ENCODE measurements at regions not wholly inside any gene's neighbourhood (a gene's known extent, or its start where the extent isn't known, plus 50 kb on each side); places are given as distances from the start of the nearest gene placed in this dataset.
"Not testable (repeated sequence)": the region's sequence is repeated elsewhere in the genome, so short reads cannot be mapped to it uniquely, and the experiment has no call there.

DNA sequence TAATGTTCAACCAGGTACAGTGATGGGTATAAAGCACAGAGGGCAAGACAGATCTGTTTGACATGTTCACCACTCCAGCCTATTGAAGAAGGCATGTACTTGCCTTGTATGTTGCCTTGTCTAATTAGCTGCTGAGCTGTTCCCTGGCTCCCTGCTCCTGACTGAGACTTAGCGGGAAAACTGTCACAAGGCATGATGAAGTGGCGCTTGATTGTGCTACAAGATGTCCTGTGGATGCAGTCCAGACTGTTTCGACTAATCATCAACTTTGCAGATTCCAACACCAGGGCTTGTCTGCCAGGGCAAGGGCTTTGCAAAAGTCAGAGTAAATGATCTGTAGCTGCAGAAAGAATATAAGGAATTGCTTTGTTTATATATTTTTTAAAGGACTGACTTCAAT, 136.2 kb upstream of the NRBF2 start:
- Histone ChIP-seq H3K36me3 (ENCODE audit: insufficient read depth, low read depth, low read length) (no peaks in the 10 kb centered on the region), H3K4me3 (ENCODE audit: low read length) (no peak overlapping the region), H3K27ac (ENCODE audit: low read length) (no peak overlapping the region), H3K9me3 (ENCODE audit: insufficient read depth, low read depth, low read length) (no peaks in the 10 kb centered on the region), H3K27me3 (ENCODE audit: insufficient read depth, low read length) (no peaks in the 10 kb centered on the region), H3K4me1 (ENCODE audit: insufficient read depth, low read length) (no peaks in the 10 kb centered on the region), H3K9ac (ENCODE audit: low read depth, low read length) (no peak overlapping the region)

DNA sequence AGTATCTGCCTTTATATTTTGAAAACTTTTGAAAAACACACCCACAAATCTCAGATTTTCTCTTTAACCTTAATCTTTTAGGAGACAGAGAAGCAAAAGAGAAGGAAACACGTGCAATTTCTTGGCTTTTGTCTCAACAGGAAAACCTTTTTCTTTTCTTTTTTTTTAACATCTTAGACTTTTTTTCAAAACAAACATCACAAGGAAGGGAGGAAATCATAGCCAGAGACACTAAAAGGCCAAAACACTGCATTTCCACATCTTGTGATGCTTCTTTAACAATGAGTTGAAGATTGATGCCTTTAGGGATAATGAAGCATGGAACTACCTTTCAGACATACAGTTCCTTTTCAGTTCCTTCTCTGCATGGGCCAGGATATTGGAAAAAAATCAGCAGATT, 136.6 kb upstream of the NRBF2 start:
- H3K36me3 ChIP-seq (ENCODE audit: insufficient read depth, low read depth, low read length): no peaks in the 10 kb centered on the region
- H3K4me1 ChIP-seq (ENCODE audit: insufficient read depth, low read length): no peaks in the 10 kb centered on the region
- no peaks in the 10 kb centered on the region for H3K9me3 ChIP-seq (ENCODE audit: insufficient read depth, low read depth, low read length)
- H3K9ac ChIP-seq (ENCODE audit: low read depth, low read length): no peak overlapping the region
- H3K4me3 ChIP-seq (ENCODE audit: low read length): no peak overlapping the region
- no peak overlapping the region for H3K27ac ChIP-seq (ENCODE audit: low read length)
- no peaks in the 10 kb centered on the region for H3K27me3 ChIP-seq (ENCODE audit: insufficient read depth, low read length)

DNA sequence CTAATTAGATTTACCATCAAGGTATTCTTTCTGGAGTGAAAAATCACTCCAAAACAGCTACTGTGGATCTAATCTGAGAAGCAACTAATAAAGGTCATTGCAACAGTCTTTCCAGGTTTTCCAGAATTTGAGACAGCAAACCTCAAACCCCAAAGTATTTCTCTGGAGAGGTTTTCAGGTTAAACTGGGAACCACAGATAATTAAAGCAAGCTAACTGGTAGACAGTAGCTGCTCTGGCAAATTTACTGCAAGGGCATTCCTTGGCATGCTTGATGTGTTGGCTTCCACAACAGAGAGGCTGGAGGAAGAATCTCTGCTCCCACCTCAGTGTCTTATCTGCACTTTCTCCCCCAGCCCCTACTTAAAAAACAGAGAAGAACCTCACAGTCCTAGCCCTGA, 140.0 kb upstream of the NRBF2 start:
- no peaks in the 10 kb centered on the region for H3K27me3 ChIP-seq (ENCODE audit: insufficient read depth, low read length)

DNA sequence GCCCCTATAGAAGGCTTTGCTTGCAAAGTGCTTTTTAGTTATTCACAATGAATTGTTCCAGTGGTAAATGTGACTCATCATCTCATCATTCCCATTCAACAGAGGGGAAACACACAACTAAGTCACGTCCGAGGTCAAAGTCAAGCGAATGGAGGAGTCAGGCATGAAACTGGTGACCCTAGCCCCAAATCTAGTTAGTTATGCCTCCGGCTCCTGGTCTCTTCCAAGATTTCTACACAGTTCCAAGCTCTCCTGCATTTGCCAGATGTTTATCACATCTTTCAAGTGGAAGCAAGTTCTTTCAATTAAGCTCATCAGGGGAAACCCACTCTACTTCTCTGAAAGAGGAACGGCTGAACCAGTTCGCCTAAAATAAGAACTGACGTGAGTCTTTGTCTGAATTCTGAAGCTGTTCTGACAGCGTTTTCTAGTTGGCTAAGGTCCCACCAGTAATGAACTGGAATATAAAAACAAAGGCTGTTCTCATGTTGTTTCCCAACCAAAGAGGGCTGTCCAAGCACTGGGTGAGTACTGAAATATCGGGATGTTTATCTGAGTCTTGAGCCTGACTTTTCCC, 140.9 kb upstream of the NRBF2 start:
- Histone ChIP-seq H3K9me3 (ENCODE audit: insufficient read depth, low read depth, low read length) (no peaks in the 10 kb centered on the region), H3K27ac (ENCODE audit: low read length) (no peak overlapping the region), H3K9ac (ENCODE audit: low read depth, low read length) (no peak overlapping the region), H3K36me3 (ENCODE audit: insufficient read depth, low read depth, low read length) (no peaks in the 10 kb centered on the region), H3K27me3 (ENCODE audit: insufficient read depth, low read length) (no peaks in the 10 kb centered on the region), H3K4me3 (ENCODE audit: low read length) (no peak overlapping the region), H3K4me1 (ENCODE audit: insufficient read depth, low read length) (no peaks in the 10 kb centered on the region)

More for the DNA sequence above, 140.0 kb upstream of the NRBF2 start:
- no peaks in the 10 kb centered on the region for H3K4me1 ChIP-seq (ENCODE audit: insufficient read depth, low read length)
- no peak overlapping the region for H3K9ac ChIP-seq (ENCODE audit: low read depth, low read length)
- no peak overlapping the region for H3K27ac ChIP-seq (ENCODE audit: low read length)
- H3K4me3 ChIP-seq (ENCODE audit: low read length): no peak overlapping the region
- no peaks in the 10 kb centered on the region for H3K36me3 ChIP-seq (ENCODE audit: insufficient read depth, low read depth, low read length)
- no peaks in the 10 kb centered on the region for H3K9me3 ChIP-seq (ENCODE audit: insufficient read depth, low read depth, low read length)

DNA sequence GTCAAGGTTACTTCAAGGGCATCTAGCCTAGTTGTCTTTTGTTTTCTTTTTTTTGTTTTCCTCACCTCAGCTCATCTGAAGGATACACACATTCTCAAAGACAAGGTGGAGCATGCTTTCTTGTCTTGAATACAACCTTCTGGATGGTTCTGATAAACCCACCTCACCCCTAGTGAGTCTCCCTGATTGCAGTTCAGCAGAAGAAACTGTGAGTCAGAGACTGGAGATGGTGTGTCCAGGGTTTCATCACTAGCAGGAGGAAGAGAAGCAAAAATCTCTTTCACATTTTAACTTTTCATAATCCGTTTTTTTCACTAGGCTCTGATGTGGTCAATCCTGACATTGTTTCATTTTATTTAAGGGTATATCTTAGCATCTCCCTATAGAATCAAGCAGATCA, 143.0 kb upstream of the NRBF2 start:
- H3K9ac ChIP-seq (ENCODE audit: low read depth, low read length): no peak overlapping the region
- H3K4me1 ChIP-seq (ENCODE audit: insufficient read depth, low read length): no peaks in the 10 kb centered on the region
- H3K4me3 ChIP-seq (ENCODE audit: low read length): no peak overlapping the region
- no peaks in the 10 kb centered on the region for H3K27me3 ChIP-seq (ENCODE audit: insufficient read depth, low read length)
- no peak overlapping the region for H3K27ac ChIP-seq (ENCODE audit: low read length)
- no peaks in the 10 kb centered on the region for H3K36me3 ChIP-seq (ENCODE audit: insufficient read depth, low read depth, low read length)
- H3K9me3 ChIP-seq (ENCODE audit: insufficient read depth, low read depth, low read length): no peaks in the 10 kb centered on the region

DNA sequence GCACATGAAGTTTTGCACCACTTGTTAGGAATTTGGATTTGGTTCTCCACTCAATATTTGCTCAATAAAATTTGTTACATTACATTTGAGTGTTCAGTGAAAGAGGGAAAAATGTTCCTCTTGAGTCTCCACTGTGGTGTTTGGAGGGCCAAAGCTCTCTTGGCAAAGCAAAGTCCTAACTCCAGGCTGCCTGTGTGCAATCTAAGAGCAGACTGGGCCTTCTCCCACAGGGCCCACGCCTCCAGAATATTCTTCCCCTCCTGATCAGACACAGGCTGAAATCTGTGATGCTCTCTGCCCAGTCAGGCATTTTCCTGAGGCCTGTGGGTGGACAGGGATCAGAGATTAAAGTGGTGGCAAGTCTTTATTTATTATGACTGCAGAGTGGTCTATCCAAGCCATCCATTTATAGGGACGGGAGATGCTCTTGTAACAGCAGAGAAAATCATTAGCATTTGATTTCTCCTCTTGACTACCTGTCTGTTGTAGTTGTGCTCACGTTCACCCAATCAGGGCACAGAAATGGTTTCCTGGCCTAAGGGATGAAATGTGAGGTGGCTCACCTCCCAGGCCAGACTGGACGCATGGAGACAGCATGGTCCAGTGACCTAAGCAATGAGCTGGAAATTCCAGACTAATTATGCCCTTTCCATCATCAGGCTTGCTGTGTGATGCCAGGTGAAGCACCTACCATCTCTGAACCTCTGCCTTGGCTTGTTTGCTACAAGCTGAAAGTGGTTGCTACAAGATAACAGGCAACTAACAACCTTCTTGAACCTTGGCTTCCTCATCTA, 147.1 kb upstream of the NRBF2 start:
- H3K4me1 ChIP-seq (ENCODE audit: insufficient read depth, low read length): no peaks in the 10 kb centered on the region
- H3K27ac ChIP-seq (ENCODE audit: low read length): no peak overlapping the region
- H3K9me3 ChIP-seq (ENCODE audit: insufficient read depth, low read depth, low read length): no peaks in the 10 kb centered on the region
- no peaks in the 10 kb centered on the region for H3K27me3 ChIP-seq (ENCODE audit: insufficient read depth, low read length)
- no peak overlapping the region for H3K9ac ChIP-seq (ENCODE audit: low read depth, low read length)
- H3K36me3 ChIP-seq (ENCODE audit: insufficient read depth, low read depth, low read length): no peaks in the 10 kb centered on the region
- H3K4me3 ChIP-seq (ENCODE audit: low read length): no peak overlapping the region

DNA sequence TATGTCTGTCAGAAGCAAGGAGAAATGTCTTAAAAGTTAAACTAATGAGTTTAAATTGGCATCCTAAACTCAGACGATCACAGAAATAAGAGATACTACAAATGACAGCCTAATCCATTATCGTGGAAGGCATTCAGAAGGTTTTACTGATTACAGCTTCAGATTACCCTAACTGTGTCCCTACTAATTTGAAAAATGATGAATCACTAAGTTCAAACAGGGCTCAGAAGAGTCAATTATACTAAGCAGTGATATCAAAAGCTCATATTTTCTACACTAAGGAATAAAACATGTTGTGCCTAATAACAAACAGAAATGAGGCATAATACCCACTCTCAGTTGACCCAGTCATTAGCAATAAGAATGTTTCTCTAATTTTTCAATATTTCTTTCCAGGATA, 152.0 kb upstream of the NRBF2 start:
- H3K4me1 ChIP-seq (ENCODE audit: insufficient read depth, low read length): peaks cover 6% of the 10 kb centered on the region; the same call in 1 of the 2 replicates
- H3K4me3 ChIP-seq (ENCODE audit: low read length): no peak overlapping the region
- H3K9me3 ChIP-seq (ENCODE audit: insufficient read depth, low read depth, low read length): no peaks in the 10 kb centered on the region
- no peaks in the 10 kb centered on the region for H3K36me3 ChIP-seq (ENCODE audit: insufficient read depth, low read depth, low read length)
- no peak overlapping the region for H3K27ac ChIP-seq (ENCODE audit: low read length)
- H3K9ac ChIP-seq (ENCODE audit: low read depth, low read length): no peak overlapping the region
- H3K27me3 ChIP-seq (ENCODE audit: insufficient read depth, low read length): no peaks in the 10 kb centered on the region

DNA sequence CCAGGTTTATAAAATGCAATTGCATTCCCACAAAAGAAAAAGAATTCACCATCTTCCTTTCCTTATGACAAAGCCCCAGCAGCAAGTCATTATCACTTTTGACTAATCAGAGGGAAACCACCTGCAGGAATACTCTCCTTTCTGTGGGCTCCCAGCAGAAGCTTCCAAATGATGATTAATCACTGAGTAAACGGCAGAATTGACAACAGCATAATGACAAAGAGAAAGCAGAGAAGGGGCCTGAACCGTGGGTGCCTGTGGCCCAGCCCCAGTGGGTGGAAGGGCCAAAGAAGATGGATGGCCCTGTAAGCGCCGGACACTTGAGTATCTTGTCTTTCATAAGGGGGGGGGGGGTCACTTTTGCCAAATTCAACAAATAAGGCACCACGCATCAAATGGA, 152.4 kb upstream of the NRBF2 start:
- Histone ChIP-seq H3K27me3 (ENCODE audit: insufficient read depth, low read length) (no peaks in the 10 kb centered on the region), H3K9me3 (ENCODE audit: insufficient read depth, low read depth, low read length) (0 out of 2 replicates have a peak, but pooled peaks cover under 1% of the 10 kb centered on the region), H3K4me3 (ENCODE audit: low read length) (no peak overlapping the region), H3K4me1 (ENCODE audit: insufficient read depth, low read length) (peaks cover 6% of the 10 kb centered on the region; the same call in 1 of the 2 replicates), H3K27ac (ENCODE audit: low read length) (no peak overlapping the region), H3K9ac (ENCODE audit: low read depth, low read length) (no peak overlapping the region), H3K36me3 (ENCODE audit: insufficient read depth, low read depth, low read length) (no peaks in the 10 kb centered on the region)

DNA sequence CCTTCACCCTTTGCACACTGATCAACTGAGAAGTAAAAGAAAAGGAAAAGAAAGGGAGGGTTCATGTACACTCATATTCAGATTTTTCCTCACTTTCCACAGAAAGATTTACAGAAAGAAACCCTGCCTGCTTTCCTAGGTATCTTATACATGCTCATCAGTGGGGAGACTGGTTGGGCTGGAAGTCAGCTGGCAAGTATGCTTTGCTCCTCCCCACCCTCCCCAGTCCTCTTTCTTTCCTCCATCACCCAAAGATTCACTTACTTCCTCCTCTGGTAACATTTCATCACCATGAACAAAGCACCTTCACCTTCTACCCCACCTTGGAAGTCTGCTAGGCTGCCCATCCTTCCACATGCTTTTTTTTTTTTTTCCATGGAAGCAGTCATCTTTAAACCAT, 153.2 kb upstream of the NRBF2 start:
- H3K9me3 ChIP-seq (ENCODE audit: insufficient read depth, low read depth, low read length): peaks cover 8% of the 10 kb centered on the region
- peaks cover 6% of the 10 kb centered on the region; the same call in 1 of the 2 replicates for H3K4me1 ChIP-seq (ENCODE audit: insufficient read depth, low read length)
- H3K9ac ChIP-seq (ENCODE audit: low read depth, low read length): no peak overlapping the region
- H3K36me3 ChIP-seq (ENCODE audit: insufficient read depth, low read depth, low read length): no peaks in the 10 kb centered on the region
- no peak overlapping the region for H3K4me3 ChIP-seq (ENCODE audit: low read length)
- no peak overlapping the region for H3K27ac ChIP-seq (ENCODE audit: low read length)
- no peaks in the 10 kb centered on the region for H3K27me3 ChIP-seq (ENCODE audit: insufficient read depth, low read length)

DNA sequence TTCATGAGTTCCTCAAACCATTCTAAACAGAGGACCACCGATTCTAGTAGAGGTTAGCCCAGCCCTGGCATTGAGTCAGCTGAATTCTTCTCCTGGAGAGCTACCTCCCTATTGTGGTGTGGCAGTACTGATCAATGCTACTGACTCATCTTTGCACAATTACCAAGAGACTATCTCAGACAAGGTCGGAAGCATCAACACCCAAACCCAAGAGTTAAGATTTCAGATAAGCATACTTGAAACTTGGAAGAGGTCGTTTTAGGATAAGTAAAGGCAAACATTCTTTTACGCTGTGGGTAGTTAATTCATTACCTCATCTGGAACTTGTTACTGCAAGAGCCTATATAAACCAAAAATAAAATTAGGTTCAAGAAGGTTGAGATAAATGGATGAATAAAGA, 154.6 kb upstream of the NRBF2 start:
- Histone ChIP-seq H3K27me3 (ENCODE audit: insufficient read depth, low read length) (no peaks in the 10 kb centered on the region), H3K27ac (ENCODE audit: low read length) (no peak overlapping the region), H3K9me3 (ENCODE audit: insufficient read depth, low read depth, low read length) (peaks cover 13% of the 10 kb centered on the region), H3K36me3 (ENCODE audit: insufficient read depth, low read depth, low read length) (no peaks in the 10 kb centered on the region), H3K4me3 (ENCODE audit: low read length) (no peak overlapping the region), H3K4me1 (ENCODE audit: insufficient read depth, low read length) (peaks cover 6% of the 10 kb centered on the region; the same call in 1 of the 2 replicates), H3K9ac (ENCODE audit: low read depth, low read length) (no peak overlapping the region)

DNA sequence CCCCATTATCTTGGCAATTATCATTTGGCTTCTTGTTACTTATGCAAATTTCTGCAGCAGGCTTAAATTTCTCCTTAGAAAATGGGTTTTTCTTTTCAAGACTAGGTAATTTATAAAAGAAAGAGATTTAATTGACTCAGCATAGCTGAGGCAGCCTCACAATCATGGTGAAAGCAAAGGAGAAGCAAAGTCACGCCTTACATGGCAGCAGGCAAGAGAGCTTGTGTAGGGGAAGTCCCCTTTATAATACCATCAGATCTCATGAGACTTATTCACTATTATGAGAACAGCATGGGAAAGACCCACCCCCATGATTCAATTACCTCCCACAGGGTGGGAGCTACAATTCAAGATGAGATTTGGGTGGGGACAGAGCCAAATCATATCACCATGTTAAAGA, 158.3 kb upstream of the NRBF2 start:
- H3K4me3 ChIP-seq (ENCODE audit: low read length); H3K27me3 ChIP-seq (ENCODE audit: insufficient read depth, low read length); H3K4me1 ChIP-seq (ENCODE audit: insufficient read depth, low read length); H3K36me3 ChIP-seq (ENCODE audit: insufficient read depth, low read depth, low read length); H3K27ac ChIP-seq (ENCODE audit: low read length); H3K9ac ChIP-seq (ENCODE audit: low read depth, low read length): not testable (repeated sequence)
- peaks cover 13% of the 10 kb centered on the region for H3K9me3 ChIP-seq (ENCODE audit: insufficient read depth, low read depth, low read length)

DNA sequence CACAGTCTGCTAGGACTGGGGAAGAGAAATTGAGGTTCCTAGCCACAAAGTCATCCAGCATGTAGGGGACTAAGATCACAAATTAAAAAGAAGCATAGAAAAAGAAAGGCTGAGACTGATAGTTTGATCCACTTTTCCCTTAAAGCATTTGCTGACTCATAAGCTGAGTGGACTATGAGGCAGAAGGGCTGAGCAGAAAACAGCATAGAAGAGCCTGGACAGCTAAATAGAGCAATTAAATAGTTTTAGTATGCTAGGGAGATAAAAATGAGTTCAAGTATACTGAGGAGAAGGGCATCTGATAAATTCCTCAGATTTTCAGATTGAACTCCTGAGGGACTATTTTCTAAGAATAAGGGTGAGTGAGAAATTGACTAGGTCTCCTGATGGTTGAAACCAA, 155.9 kb upstream of the EGR2 start:
- no peak overlapping the region for H3K9ac ChIP-seq (ENCODE audit: low read depth, low read length)
- no peak overlapping the region for H3K27ac ChIP-seq (ENCODE audit: low read length)
- H3K4me1 ChIP-seq (ENCODE audit: insufficient read depth, low read length): no peaks in the 10 kb centered on the region
- no peak overlapping the region for H3K4me3 ChIP-seq (ENCODE audit: low read length)
- H3K36me3 ChIP-seq (ENCODE audit: insufficient read depth, low read depth, low read length): no peaks in the 10 kb centered on the region
- H3K27me3 ChIP-seq (ENCODE audit: insufficient read depth, low read length): no peaks in the 10 kb centered on the region
- H3K9me3 ChIP-seq (ENCODE audit: insufficient read depth, low read depth, low read length): peaks cover 13% of the 10 kb centered on the region

Measured in iPS-20b (cell line).